HG03066 (cell line): ENCODE measurements at regions not wholly inside any gene's neighbourhood (a gene's known extent, or its start where the extent isn't known, plus 50 kb on each side); places are given as distances from the start of the nearest gene placed in this dataset.

ENCODE experiments used
- ATAC-seq: cut with Tn5 transposase; IDR thresholded peaks from one replicate; pipeline ENCODE4 v1.9.1; 2021; ENCODE audit warnings: low read depth; ENCODE audit not compliant: unreplicated experiment

DNA sequence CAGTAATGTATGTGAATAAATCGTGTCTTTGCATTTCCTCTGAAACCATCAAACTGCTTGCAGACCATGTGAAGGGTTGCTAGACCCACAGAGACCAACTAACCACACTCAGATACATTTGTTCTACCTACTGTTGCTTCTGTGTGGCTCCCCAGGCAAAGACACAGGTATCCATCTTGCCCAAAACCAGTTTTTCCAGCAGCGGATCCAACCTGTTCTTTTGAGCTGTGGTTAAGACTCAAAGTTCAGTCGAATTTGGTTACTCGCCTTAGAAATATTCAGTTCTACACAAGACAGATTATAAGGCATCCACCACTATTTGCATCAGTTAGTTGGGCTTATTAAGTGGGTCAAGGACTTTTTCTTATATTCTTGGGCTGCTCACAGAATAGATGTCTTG is 276.2 kb upstream of the EPHA4 start:
- ATAC-seq = no peak

DNA sequence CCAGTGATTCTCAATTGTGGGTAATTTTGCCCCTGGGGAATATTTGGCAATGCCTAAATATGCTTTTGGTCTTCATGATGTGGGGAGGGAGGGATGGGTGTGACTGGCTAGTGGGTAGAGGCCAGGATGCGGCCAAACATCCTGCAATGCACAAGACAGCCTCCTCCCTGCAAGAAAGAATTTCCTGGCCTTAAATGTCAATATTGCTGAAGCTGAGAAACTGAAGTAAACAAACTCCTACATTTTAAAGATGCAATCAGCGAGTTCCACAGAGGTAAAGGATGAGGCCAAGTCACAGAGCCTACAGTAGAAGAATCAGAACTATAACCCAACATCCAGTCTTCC is 272.9 kb upstream of the EPHA4 start:
- no peak for ATAC-seq

DNA sequence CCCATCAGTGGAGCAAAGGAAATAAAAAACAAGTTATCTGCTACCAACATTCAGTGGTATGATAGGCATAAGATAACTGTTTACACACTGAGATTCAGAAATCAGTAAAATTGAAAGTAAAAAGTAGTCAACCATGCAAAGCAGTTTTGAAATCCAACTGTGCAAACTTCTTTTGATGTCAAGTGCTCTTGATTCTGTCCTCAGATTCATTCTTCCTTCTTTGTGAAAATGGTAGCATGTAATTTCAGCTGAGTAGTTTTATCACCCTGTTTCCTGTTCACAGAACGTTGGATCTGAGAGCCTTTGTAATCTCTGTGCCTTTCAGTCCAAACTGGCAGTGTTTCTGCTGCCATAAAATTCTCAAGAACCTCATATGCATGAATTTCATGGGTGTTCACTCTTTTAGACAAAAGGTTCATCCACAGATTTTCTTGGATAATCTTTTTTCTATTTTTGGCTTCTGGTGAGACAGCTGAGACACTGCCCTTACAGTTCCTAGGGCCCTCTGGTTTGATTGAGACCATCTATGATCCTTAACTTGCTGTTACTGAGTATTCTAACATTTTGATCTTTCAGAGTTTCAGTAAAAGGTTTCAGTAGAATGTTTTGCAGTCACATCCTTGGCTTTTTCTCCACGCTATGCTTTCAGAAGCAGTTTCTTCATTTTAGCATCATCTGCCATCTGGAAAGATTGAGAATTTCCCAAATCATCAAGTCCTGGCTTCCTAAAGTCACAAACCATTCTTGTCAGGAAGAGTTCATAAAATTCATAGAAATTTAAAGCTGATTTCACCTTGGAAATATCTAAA is 272.3 kb upstream of the EPHA4 start:
- no peak for ATAC-seq

DNA sequence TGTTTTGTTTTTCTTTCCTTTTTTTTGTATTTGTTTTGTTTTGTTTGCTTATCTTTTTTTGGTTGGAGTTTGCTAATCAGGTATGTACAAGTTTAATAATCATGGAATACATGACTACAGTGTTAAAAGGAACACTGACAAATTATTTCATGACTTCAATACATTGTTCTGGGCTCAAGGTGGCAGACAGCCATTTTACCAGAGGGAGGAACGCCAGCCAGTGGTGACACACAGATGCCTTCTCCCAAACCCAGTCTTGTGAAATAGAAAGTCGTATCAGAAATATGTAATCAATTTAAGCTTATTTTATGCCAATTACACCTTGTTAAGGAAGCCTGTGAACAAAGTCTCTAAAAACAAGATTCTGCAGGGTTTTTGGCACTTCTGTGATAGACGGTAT is 264.0 kb upstream of the EPHA4 start:
- no peak for ATAC-seq

DNA sequence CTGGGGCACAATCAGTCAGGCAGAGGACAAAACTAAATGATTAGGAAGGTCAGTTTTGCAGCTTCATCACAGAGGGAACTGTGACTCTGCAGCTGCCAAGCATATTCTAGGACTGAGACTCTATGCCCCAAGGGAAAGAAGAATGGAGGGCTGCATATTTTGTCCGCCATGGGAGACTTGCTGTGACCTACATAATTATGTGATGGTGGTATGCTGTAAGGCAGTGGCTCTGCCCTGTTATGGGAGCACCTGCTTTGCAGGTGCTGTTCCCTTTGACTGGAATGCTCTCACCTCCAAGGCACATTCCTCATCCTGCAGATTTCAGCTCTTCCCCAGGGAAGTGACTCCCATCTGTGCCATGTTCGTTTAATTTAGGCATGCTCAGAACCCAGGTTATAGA is 261.9 kb upstream of the EPHA4 start:
- no peak for ATAC-seq

DNA sequence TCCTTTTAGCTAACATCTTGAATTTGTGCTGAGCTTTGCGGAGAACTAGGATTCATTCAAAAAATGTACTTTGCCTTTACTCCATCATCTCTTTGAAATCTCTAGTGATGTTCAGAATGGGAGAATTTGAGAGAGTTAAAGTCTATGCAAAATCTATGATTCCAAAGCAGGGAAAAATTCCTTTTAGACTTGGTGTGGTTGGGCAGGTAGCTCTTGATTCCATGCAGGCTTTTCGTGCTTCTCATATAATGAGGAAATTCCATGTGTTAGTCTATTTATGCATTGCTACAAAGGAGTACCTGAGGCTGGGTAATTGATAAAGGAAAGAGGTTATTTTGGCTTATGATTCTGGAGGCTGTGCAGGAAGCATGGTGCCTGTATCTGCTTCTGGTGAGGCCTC is 258.9 kb upstream of the EPHA4 start:
- ATAC-seq = no peak

DNA sequence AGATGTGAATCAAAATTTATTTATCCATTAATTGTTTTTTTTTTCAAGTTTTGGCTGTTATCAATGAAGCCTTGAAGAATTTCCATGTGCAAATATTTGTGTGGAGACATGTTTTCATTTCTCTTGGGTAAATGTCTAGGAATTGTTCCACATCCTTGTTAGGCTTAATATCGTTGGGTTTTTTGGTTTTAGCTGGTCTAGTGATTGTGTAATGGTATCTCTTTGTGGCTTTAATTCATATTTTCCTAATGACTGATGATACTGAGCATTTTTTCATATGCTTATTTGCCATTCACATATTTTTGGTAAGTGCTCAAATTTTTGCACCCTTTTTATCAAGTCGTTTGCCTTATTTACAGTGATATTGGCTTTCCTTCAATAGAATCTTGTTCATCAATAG is 250.3 kb upstream of the EPHA4 start:
- no peak for ATAC-seq

DNA sequence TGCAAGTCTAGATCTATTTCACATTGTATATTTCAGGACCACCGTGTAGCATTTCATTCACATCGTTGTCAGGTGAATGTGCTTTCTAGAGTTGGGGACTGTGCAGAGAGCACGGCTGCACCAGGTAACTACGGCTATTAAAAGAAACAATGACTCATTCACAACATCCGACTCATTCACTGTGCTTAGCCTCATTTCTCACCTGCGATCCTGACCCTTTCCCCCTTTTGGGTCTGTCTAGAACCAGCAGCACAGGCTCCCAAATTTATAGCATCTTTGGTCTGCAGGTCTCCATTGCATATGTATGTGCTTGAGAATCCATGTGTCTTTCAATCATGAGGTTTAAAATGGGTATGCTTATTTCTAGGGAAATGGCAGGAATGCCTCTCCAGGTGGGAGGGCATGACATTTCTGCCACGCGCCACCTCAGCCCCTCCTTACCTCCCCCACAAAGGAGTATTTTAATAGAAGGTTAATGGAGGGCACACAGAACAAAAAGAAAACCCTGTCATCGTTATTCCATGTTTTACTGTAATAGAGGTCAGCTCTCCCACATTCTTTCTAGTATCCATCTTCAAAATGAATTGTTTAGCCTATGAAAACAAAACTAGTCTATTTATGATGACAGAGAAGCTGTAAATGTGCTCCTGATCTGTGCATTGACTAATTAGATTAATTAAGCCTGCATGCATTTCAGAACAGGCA is 246.7 kb upstream of the EPHA4 start:
- ATAC-seq = no peak

DNA sequence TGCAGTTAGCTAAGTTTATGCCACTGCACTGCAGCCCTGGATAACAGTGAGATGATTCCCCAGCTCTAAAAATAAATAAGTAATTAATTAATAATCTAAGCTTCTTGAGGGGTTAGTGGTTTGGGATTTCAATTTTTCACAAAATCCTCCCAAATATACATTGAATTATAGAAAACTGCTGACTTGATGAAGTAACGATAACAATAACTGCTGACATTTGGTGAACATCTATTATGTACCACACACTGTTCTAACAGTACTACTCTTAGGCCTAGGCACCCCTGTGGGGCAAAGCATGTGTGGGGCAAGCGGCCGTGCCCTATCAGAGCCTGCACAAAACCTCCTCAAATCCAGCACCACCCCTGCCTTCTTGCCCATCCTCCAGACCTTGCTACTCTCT is 245.8 kb upstream of the EPHA4 start:
- no peak for ATAC-seq

DNA sequence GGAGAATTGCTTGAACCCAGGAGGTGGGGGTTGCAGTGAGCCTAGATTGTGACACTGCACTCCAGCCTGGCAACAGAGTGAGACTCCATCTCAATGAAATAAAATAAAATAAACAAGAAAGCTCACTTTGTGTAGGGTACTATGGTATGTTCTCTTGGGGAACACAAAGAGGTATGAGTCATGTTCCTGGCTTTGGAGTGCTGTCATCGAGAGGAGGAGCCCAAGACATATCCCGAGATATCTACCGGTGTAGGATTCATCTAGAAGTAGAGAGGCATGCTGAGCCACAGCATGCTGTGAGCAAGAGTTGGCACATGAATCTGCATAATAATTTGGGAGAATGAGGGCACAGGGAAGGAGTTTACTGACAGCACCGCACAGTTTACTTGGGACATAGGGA is 244.9 kb upstream of the EPHA4 start:
- ATAC-seq = no peak

DNA sequence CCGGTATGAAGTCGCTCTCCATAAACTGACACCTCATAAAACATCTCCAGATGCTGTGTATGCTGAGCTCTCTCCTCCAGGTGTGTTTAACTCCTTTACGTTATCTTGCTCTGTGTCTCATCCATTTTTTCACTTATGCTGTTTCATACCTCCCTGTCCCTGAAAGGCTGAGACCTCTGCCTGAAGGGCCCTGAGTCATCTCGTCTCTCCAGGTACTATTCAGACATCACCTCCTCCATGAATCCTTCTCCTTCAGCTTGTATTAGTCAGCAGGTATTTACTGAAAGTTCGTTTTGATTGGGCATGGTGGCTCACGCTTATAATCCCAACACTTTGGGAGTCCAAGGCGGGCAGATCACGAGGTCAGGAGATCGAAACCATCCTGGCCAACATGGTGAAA is 244.5 kb upstream of the EPHA4 start:
- ATAC-seq = no peak

DNA sequence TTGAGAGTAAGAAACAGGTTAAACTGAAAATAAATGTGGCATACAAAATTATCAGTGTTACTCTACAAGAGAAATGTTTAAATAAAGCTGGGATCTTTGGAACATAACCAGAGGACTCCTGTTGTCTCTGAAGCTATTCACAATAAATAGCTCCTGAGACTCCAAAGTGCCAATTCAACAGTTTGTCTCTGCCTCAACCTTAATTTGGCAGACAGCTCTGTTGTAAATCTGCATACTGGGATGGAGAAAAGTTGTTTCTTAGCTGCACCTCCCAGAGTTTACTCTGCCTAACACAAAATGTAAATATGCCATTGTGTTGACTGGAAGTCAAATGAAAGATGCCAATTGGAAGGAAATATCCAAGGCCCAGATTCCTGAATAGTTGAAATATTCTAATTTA is 238.5 kb upstream of the EPHA4 start:
- ATAC-seq = no peak

DNA sequence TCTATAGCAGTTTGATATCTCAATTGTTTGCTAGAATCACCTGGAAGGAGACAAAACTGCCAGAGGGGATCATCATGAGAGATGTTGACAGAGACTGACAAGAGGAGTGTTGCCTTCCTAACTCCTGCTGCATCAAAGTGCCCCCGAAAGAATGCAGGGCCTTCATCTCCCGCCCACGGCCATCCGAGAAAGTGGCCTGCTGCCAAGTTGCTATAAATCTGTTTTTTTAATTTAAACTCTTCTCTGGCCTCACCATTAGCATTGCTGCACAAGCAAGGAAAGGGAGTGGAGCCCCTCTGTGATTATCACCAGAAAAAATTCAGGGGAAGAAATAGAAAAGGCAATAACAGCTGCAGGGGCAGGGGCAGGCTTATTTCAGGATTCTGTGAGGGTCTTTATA is 238.1 kb upstream of the EPHA4 start:
- ATAC-seq = no peak

DNA sequence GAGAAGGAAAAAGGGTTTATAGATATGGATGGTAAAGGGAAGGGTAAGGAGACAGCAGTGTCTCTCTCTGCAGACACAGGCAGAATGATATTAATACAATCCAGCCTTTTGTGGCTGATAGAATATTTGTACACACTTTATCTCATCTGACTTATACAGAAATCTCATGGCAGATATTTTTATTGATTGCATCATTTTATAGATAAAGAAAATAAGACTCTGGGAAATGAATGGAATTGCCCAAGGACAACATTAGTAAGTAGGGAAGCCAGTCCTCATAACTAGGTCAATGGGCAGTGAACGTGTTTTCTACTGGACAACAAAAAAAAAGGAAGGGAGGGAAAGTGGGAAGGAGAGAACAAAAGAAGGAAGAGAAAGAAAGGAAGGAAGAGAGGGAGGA is 236.4 kb upstream of the EPHA4 start:
- ATAC-seq = no peak

DNA sequence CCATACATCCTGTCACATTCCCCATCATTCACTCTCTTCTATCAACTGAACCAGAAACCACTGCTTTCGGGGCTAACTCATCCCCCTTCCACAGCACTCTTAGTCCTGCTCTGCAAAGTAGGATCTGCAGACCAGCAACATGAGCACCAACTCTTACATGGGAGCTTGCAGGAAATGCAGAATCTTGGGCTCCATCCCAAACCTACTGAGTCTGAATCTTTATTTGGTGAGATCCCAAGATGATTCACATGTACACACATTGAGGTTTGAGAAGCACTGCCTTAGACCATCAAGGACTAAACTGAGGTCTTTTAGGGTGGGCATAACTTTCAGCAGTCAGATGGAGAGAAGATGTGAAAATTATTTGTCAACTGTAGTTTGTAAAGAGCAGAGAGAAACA is 235.6 kb upstream of the EPHA4 start:
- no peak for ATAC-seq

DNA sequence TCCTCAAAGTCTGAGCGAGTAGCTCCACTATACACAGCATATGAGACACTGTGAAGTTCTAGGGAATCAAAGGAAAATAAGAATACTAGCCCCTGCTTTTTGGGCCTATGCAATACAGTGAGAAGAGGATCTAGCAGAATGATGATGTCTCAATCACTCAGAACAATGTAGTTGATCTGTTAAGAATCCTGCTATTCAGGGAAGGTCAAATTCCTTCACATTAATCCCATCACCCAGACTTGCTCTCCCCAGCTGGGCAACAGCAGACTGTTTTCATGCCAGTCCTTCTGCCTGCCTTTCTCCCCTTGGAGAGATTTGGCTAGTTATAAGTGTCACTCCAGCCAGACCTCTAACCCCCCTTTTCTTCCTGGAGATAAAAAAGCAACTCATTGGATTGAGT is 230.0 kb upstream of the EPHA4 start:
- ATAC-seq = no peak

DNA sequence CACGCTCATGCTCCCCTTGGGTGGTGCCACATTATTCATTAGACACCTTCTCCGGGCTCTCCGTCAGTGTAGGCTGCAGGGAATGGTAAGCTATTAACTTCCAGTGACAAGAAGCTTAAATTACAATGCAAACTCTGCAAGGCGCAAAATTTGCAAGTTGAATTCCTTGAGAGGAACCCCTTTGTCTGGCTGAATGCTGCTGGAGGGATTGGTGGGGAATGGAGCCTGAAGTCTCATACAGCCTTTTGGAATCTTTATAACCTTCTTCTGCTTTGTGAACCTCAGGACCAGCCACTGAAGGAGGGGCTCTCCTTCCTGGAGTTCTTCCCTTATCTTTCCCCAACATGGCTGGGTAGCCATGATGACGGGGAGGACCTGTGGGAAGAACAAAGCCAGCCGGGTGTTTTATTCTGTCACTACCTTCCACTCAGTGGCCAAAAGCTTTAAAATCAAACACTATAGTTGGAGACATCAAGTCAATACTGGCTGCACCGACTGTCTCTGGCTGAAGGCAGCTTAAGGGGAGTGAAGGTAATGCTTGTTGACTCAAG is 220.9 kb upstream of the EPHA4 start:
- no peak for ATAC-seq

DNA sequence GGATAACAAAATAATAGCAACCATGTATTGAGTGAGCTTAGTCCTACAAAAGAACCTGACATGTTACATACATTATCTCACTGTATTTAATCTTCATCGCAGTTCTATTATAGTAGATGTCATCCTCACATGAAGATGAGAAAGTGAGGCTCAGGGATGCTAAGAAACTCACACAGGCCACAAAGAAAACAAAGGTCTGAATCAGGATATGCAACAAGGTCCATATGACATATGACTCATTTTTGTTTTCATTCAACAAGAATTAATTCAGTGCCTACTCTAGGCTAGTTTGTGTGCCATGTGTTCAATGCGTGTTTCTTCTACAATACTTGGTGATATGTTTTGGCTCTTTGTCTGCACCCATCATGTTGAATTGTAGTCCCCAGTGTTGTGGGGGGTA is 219.7 kb upstream of the EPHA4 start:
- ATAC-seq = no peak

DNA sequence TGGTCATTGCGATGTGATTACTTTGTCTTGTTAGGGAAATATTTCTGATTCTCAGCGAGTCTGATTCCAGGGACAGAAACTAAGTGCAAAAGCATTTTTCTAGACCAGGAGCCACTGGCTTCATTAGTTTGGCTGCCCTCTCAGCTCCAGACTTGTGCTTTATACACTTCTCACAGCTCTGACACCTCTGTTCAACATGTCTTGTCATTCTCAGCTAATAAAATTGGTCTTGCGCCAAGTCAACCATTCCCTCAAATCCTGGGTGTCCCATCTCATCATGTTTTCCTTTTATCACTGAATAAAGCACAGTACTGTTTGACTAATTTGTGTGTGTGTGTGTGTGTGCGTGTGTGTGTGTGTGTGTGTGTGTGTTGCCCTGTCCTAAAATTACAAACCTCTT is 215.5 kb upstream of the EPHA4 start:
- ATAC-seq = no peak

DNA sequence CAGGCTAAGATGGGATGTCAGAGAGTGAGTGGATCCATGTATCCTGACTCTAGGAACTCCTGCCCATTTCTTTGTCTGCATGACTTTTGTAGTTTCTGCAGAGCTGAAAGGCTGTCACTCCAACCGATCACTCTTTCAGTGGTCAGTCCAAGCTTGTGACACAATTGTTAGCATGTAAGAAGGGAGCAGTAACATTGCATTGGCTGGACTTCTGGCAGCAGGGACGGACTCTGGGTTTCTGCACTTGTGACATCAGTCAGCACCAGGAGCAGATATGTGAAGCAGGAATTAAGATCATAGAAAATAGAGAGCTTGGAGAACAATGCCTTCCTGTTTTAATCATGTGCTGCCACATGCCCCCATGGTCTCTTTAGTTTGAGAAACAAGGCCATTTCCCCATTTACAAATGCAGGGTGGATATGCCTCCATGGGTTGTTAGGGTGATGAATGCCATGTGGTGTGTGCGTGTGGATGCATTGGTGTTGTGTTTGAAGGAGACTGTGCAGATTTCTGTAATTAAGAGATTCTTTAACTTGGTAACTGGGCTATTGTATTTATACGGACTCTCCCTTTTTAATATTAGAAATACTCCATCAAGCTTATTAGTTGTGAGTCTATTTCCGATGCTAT is 214.3 kb upstream of the EPHA4 start:
- ATAC-seq = no peak

DNA sequence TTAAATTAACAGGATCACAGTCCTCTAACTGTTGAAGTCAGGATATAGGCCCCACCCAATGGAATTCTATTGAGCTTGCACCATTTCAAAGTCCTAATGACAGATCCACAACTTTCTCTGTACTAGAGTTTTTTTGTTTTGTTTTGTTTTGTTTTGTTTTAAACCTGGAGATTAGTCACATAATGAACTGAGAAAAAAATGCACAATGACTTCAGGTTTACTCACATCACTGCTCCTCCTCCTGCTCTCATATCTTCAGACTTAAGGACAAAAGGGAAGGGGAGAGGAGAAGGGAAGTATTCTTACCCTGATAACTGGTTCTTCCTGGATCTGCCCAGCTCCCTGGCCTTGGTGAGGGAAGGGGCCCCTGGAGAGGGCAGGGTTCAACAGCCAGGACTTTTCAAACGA is 208.2 kb upstream of the EPHA4 start:
- ATAC-seq = no peak

DNA sequence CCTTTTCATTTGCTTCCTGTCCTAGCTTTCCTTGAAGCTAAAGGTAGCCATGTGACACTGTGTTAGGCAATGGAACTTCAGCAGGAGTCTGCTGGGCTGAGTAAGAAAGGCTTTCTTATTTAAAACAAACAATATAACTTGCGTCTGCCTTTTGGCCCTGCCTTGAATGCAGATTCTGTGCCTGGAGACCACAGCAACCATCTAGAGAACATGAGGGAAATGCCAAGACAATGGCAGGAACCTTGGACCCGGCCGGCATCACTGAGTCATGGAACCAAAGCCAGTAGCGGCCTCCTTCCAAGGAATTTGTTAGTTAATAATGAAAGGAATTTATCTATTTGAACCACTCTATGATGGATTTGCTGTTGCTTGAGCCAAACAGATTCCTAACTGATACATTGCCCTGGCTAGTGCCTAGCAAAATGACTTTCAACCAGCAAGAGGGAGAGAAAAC is 207.5 kb upstream of the EPHA4 start:
- ATAC-seq = no peak
